K562 (cell line): ENCODE measurements at regions not wholly inside any gene's neighbourhood (a gene's known extent, or its start where the extent isn't known, plus 50 kb on each side); places are given as distances from the start of the nearest gene placed in this dataset.

Experiments used
- ATAC-seq: fragments of 200-7000 bp; cut with Tn5 transposase; 3 replicates; pipeline ENCODE4 v1.9.1; 2020; ENCODE audit warnings: moderate library complexity
- BruUV-seq: library from RNA; stranded (reverse); fragments of 400-500 nt; replicated peaks from 2 replicates; lab custom pipeline; 2021; lab: Mats Ljungman, UMichigan
- CTCF ChIA-PET: fragments of 300-600 bp; formaldehyde crosslinking; extraction: SDS; loops from one replicate; lab custom pipeline; 2021; ENCODE audit warnings: low intra/inter-chr PET ratio; lab: Yijun Ruan, JAX
- POLR2A ChIA-PET: fragments of 300-600, 350-650 bp; sonication (Branson Sonifier 250); formaldehyde crosslinking; extraction: SDS; loops from one replicate; lab custom pipeline; 2021; ENCODE audit warnings: antibody characterized with exemption, inconsistent platforms; lab: Yijun Ruan, JAX
- DNase-seq, 4 experiments: peaks; one replicate each; pipeline versions ENCODE4 v3.0.0 to v3.0.0-alpha.2; 2011 to 2018; ENCODE audit warnings: low spot score in 3 of 4, mixed read lengths in 3 of 4; ENCODE audit errors: extremely low read depth in 1 of 4
- FAIRE-seq: peaks from 2 replicates; lab custom pipeline; 2011; peaks lifted over from hg19 to GRCh38; lab: Jason Lieb, UNC
- H2AFZ ChIP-seq: 2 replicates; pipeline ENCODE4 v1.6.0; 2011; ENCODE audit warnings: low read depth, low read length, control low read depth, inconsistent platforms
- H3K27ac ChIP-seq: fragments of 200-600 bp; 3 replicates; pipeline ENCODE4 v1.8.0; 2011; ENCODE audit warnings: low read depth, mild to moderate bottlenecking, control low read depth, inconsistent platforms, low read length, moderate library complexity, mixed read lengths; ENCODE audit errors: extremely low read depth
- H3K27me3 ChIP-seq, 2 experiments: fragments of 300-600 bp in 1 of 2; 2 replicates in 1 of 2; 3 replicates in 1 of 2; pipeline versions ENCODE4 v1.6.0 to v1.8.0; 2011; ENCODE audit warnings: inconsistent platforms in 2 of 2, low read length in 2 of 2, mild to moderate bottlenecking in 1 of 2, mixed read lengths in 1 of 2, moderate library complexity in 1 of 2; ENCODE audit not compliant: control insufficient read depth in 2 of 2, insufficient read depth in 2 of 2
- H3K36me3 ChIP-seq: fragments of 300-600 bp; 3 replicates; pipeline ENCODE4 v1.8.0; 2011; ENCODE audit warnings: mild to moderate bottlenecking, low read length, inconsistent platforms; ENCODE audit not compliant: control insufficient read depth, insufficient read depth
- H3K4me1 ChIP-seq, 2 experiments: fragments of 200-600 bp in 1 of 2; replicated peaks in 1 of 2; 2 replicates in 1 of 2; 3 replicates in 1 of 2; pipeline versions ENCODE4 v1.5.1 to v1.8.0; 2011; ENCODE audit warnings: inconsistent platforms in 2 of 2, low read length in 2 of 2, mild to moderate bottlenecking in 1 of 2, mixed read lengths in 1 of 2, moderate library complexity in 1 of 2; ENCODE audit not compliant: control insufficient read depth in 2 of 2, insufficient read depth in 2 of 2
- H3K4me2 ChIP-seq: 2 replicates; pipeline ENCODE4 v1.6.1; 2011; ENCODE audit warnings: low read length, control low read depth, inconsistent platforms, mixed read lengths; ENCODE audit not compliant: insufficient read depth
- H3K4me3 ChIP-seq: fragments of 200-600 bp; sonication (generic), shearing (Covaris generic); 2 replicates; pipeline ENCODE4 v1.5.1; 2016; ENCODE audit warnings: control low read depth, inconsistent platforms
- H3K79me2 ChIP-seq: fragments of 200-600 bp; 3 replicates; pipeline ENCODE4 v1.8.0; 2011; ENCODE audit warnings: low read length, inconsistent platforms; ENCODE audit not compliant: control insufficient read depth, insufficient read depth
- H3K9ac ChIP-seq, 2 experiments: 2 replicates each; pipeline versions ENCODE4 v1.6.0 to v1.6.1; 2011; ENCODE audit warnings: low read depth in 2 of 2, low read length in 2 of 2, control low read depth in 1 of 2, inconsistent platforms in 1 of 2, mild to moderate bottlenecking in 1 of 2, mixed read lengths in 1 of 2; ENCODE audit not compliant: insufficient read depth in 1 of 2
- H3K9me1 ChIP-seq: one replicate; pipeline ENCODE4 v1.6.0; 2011; ENCODE audit warnings: inconsistent platforms, mild to moderate bottlenecking, low read length, moderate library complexity; ENCODE audit not compliant: control insufficient read depth, insufficient read depth
- H3K9me3 ChIP-seq: replicated peaks from 2 replicates; pipeline ENCODE4 v1.5.1; 2011; ENCODE audit warnings: low read depth, low read length, inconsistent platforms; ENCODE audit not compliant: control insufficient read depth, insufficient read depth
- H4K20me1 ChIP-seq: replicated peaks from 2 replicates; pipeline ENCODE4 v1.6.1; 2011; ENCODE audit warnings: low read length, inconsistent platforms, mixed read lengths; ENCODE audit not compliant: control insufficient read depth, insufficient read depth
- HDAC6 ChIP-seq: IDR thresholded peaks from 2 replicates; pipeline ENCODE4 v1.6.1; 2012; ENCODE audit warnings: low read depth, mild to moderate bottlenecking, control low read depth, inconsistent platforms, low read length, moderate library complexity
- KLF1 ChIP-seq: fragments of 450-650 bp; IDR thresholded peaks from 2 replicates; pipeline ENCODE4 v1.6.1; 2016; ENCODE audit warnings: missing genetic modification characterization, missing compliant biosample characterization
- L3MBTL2 ChIP-seq: fragments of 450-650 bp; IDR thresholded peaks from 2 replicates; pipeline ENCODE4 v1.6.1; 2016; ENCODE audit warnings: mild to moderate bottlenecking, moderate library complexity
- ZNF232 ChIP-seq: sonication (generic); formaldehyde crosslinking; IDR thresholded peaks from 2 replicates; pipeline ENCODE4 v1.8.0; 2022; ENCODE audit warnings: mild to moderate bottlenecking, missing genetic modification reagents
- ZNF445 ChIP-seq: fragments of 250-450 bp; sonication (Bioruptor Pico); IDR thresholded peaks from 2 replicates; pipeline ENCODE4 v1.4.0; 2020; ENCODE audit warnings: low read depth, mild to moderate bottlenecking, moderate library complexity
- whole genome bisulfite sequencing: fragments of 100-300 bp; shearing (Covaris generic); methylation state at CpG from one replicate; pipeline ENCODE4 v1.1.6; 2016; ENCODE audit warnings: low coverage, mixed read lengths; ENCODE audit not compliant: insufficient coverage; ENCODE audit errors: missing lambda C conversion rate; 5-methylcytosine and 5-hydroxymethylcytosine counted together
- in situ Hi-C: fragments of 300-500 bp; cut with MboI; formaldehyde crosslinking; loops from 4 replicates; pipeline ENCODE4 v1.15.0; 2018; ENCODE audit warnings: inconsistent platforms, mixed read lengths
- intact Hi-C: fragments of 100-400 bp; cut with micrococcal nuclease; formaldehyde crosslinking; loops from 2 replicates; pipeline ENCODE4 v1.14.2; 2022
- TF ChIP-seq, protein P1 (sequence below): sonication (generic); formaldehyde crosslinking; IDR thresholded peaks from 2 replicates; pipeline ENCODE4 v1.8.0; 2022; ENCODE audit warnings: missing genetic modification reagents, mild to moderate bottlenecking, borderline replicate concordance
- TF ChIP-seq, protein P2 (sequence below): sonication (generic); formaldehyde crosslinking; IDR thresholded peaks from 2 replicates; pipeline ENCODE4 v1.8.0; 2023; ENCODE audit warnings: missing genetic modification reagents, mild to moderate bottlenecking, borderline replicate concordance

DNA sequence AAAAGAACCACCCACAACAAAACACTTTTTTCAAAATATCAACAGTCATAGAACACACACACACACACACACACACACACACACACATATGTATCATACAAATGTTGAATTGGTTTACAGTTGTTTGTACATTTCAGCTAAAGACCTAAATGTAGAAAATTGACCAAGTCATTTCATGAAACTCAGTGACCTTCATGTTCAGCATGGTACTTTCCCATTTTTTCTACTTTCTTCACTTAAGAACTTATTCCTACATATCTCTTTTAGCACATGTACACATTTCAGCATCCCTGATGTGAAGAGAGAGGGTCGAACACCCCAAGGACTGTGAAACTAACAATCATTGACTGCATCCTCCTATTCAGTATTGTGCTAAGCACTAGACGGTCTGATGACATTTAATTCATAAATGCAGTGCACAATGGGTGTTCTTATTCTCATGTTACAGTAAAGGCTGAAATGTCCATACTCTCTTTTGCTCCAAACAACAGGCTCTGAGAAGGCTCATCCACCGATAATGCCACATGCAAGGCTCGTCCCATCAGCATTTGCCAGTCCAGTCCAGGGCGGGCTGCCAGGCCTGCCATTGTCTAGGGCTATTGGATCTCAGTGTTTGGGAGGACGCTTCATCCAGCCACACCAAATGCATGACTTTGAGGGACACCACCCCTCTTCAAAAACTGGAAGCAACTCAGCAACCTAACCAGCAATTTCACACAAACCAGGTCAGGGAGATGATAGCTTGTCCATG is 150.1 kb upstream of the RUNX1 start:
- intact Hi-C loops, result no loop called here
- in situ Hi-C loops, result no loop called here

DNA sequence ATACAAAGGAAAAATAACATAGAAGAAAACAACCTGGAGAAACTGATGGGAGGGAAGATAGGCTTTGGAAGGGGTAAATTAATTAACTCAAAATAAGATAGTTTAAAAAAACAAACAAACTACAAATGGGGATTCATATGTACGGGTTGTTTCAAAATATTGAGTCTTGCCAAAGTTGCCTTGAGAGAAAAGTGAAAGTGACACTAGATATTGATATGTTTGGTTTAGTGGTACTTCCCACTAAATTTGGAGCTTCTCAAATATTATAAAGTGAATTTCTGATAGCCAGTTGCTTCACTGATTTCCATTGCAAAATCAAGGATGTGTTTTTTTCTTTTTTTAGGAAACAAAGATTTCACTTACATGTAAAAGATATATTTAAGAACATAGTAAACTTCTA is 149.5 kb upstream of the RUNX1 start:
- no peak overlapping the region for H3K4me3 ChIP-seq
- no peak for ATAC-seq
- no TSS peak for BruUV-seq
- no peaks in the 10 kb centered on the region for H3K79me2 ChIP-seq
- no peaks in the 10 kb centered on the region for H4K20me1 ChIP-seq
- POLR2A ChIA-PET, result interaction anchor here (0.7 kb wide), 1 partner anchor 1007 kb away, joined by 3 read pairs; no protein-coding TSS in a partner anchor
- H2AFZ ChIP-seq, result no peak overlapping the region
- 24% methylated on average over 1 of the region's 1 CpG for WGBS
- no peaks in the 10 kb centered on the region for H3K27me3 ChIP-seq
- in situ Hi-C loops (no loop called here), intact Hi-C loops (no loop called here)
- H3K9me1 ChIP-seq, result no peaks in the 10 kb centered on the region
- FAIRE-seq, result no peak
- H3K36me3 ChIP-seq, result no peaks in the 10 kb centered on the region; the same call in 2 of the 3 replicates
- CTCF ChIA-PET, result no interaction called here
- H3K4me2 ChIP-seq, result no peak overlapping the region
- H3K4me1 ChIP-seq, result peaks cover 4 to 24% of the 10 kb centered on the region in 2 experiments; a peak in 4 of 5 replicates
- H3K27ac ChIP-seq, result no peak overlapping the region
- no peak overlapping the region for H3K9ac ChIP-seq
- no peak for DNase-seq
- H3K9me3 ChIP-seq, result no peaks in the 10 kb centered on the region
- TF ChIP-seq, protein P1, sequence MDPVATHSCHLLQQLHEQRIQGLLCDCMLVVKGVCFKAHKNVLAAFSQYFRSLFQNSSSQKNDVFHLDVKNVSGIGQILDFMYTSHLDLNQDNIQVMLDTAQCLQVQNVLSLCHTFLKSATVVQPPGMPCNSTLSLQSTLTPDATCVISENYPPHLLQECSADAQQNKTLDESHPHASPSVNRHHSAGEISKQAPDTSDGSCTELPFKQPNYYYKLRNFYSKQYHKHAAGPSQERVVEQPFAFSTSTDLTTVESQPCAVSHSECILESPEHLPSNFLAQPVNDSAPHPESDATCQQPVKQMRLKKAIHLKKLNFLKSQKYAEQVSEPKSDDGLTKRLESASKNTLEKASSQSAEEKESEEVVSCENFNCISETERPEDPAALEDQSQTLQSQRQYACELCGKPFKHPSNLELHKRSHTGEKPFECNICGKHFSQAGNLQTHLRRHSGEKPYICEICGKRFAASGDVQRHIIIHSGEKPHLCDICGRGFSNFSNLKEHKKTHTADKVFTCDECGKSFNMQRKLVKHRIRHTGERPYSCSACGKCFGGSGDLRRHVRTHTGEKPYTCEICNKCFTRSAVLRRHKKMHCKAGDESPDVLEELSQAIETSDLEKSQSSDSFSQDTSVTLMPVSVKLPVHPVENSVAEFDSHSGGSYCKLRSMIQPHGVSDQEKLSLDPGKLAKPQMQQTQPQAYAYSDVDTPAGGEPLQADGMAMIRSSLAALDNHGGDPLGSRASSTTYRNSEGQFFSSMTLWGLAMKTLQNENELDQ (CRISPR knock-in tag), result no peak
- no peak for TF ChIP-seq HDAC6
- TF ChIP-seq, protein P2, sequence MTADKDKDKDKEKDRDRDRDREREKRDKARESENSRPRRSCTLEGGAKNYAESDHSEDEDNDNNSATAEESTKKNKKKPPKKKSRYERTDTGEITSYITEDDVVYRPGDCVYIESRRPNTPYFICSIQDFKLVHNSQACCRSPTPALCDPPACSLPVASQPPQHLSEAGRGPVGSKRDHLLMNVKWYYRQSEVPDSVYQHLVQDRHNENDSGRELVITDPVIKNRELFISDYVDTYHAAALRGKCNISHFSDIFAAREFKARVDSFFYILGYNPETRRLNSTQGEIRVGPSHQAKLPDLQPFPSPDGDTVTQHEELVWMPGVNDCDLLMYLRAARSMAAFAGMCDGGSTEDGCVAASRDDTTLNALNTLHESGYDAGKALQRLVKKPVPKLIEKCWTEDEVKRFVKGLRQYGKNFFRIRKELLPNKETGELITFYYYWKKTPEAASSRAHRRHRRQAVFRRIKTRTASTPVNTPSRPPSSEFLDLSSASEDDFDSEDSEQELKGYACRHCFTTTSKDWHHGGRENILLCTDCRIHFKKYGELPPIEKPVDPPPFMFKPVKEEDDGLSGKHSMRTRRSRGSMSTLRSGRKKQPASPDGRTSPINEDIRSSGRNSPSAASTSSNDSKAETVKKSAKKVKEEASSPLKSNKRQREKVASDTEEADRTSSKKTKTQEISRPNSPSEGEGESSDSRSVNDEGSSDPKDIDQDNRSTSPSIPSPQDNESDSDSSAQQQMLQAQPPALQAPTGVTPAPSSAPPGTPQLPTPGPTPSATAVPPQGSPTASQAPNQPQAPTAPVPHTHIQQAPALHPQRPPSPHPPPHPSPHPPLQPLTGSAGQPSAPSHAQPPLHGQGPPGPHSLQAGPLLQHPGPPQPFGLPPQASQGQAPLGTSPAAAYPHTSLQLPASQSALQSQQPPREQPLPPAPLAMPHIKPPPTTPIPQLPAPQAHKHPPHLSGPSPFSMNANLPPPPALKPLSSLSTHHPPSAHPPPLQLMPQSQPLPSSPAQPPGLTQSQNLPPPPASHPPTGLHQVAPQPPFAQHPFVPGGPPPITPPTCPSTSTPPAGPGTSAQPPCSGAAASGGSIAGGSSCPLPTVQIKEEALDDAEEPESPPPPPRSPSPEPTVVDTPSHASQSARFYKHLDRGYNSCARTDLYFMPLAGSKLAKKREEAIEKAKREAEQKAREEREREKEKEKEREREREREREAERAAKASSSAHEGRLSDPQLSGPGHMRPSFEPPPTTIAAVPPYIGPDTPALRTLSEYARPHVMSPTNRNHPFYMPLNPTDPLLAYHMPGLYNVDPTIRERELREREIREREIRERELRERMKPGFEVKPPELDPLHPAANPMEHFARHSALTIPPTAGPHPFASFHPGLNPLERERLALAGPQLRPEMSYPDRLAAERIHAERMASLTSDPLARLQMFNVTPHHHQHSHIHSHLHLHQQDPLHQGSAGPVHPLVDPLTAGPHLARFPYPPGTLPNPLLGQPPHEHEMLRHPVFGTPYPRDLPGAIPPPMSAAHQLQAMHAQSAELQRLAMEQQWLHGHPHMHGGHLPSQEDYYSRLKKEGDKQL (CRISPR knock-in tag), result no peak
- TF ChIP-seq L3MBTL2, result no peak
- TF ChIP-seq ZNF445 (CRISPR knock-in tag), result no peak
- no peak for TF ChIP-seq ZNF232 (CRISPR knock-in tag)

More for the DNA sequence above, 150.1 kb upstream of the RUNX1 start:
- Histone ChIP-seq H3K4me1 (peaks cover 4 to 30% of the 10 kb centered on the region in 2 experiments; a peak in 4 of 5 replicates), H3K27me3 (no peaks in the 10 kb centered on the region), H3K9me3 (no peaks in the 10 kb centered on the region), H3K9ac (no peak overlapping the region), H3K9me1 (no peaks in the 10 kb centered on the region), H4K20me1 (no peaks in the 10 kb centered on the region), H3K79me2 (no peaks in the 10 kb centered on the region), H3K36me3 (no peaks in the 10 kb centered on the region; the same call in 2 of the 3 replicates), H3K27ac (no peak overlapping the region), H3K4me3 (no peak overlapping the region), H2AFZ (no peak overlapping the region; the same call in 1 of the 2 replicates), H3K4me2 (no peak overlapping the region)
- ChIA-PET POLR2A (interaction anchor here (0.7 to 1.2 kb wide), 3 partner anchors 8 to 1008 kb away, joined by 3 to 5 read pairs (median 3); no protein-coding TSS in a partner anchor), CTCF (no interaction called here)
- BruUV-seq, result no TSS peak
- 58% methylated on average over 6 of the region's 6 CpGs for WGBS
- ATAC-seq, result no peak
- no peak for FAIRE-seq
- no peak for DNase-seq
- TF ChIP-seq KLF1 (tag), result no peak
